Cardiac septum (tissue), 1 donor: ENCODE measurements at regions not wholly inside any gene's neighbourhood (a gene's known extent, or its start where the extent isn't known, plus 50 kb on each side); places are given as distances from the start of the nearest gene placed in this dataset.
"Not testable (repeated sequence)": the region's sequence is repeated elsewhere in the genome, so short reads cannot be mapped to it uniquely, and the experiment has no call there.

ENCODE experiments used
- DNase-seq: peaks from one replicate; pipeline ENCODE4 v3.0.0-alpha.2; 2020; ENCODE audit warnings: low spot score
- intact Hi-C: fragments of 100-400 bp; cut with DNase I; formaldehyde crosslinking; loops from one replicate; pipeline ENCODE4 v1.14.0; 2022
- donor health status: DM: no; HTN: no; CAD: no.

GRCh38 chr10:109809954-109810353 lies 113.4 kb downstream of the XPNPEP1 start:
- DNase-seq, intact Hi-C loops: not testable (repeated sequence)

DNA sequence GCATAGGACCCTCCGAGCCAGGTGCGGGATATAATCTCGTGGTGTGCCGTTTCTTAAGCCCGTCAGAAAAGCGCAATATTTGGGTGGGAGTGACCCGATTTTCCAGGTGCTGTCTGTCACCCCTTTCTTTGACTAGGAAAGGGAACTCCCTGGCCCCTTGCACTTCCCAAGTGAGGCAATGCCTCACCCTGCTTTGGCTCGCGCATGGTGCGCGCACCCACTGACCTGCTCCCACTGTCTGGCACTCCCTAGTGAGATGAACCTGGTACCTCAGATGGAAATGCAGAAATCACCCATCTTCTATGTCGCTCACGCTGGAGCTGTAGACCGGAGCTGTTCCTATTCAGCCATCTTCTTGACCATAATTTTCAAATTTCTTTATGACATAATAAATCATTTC lies 122.1 kb downstream of the XPNPEP1 start:
- intact Hi-C loops, DNase-seq: not testable (repeated sequence)

GRCh38 chr10:109790647-109791046 lies 132.7 kb downstream of the XPNPEP1 start:
- intact Hi-C loops, result no loop called here
- no peak for DNase-seq

GRCh38 chr10:109784236-109784635 lies 139.1 kb downstream of the XPNPEP1 start:
- no peak for DNase-seq
- intact Hi-C loops, result no loop called here

DNA sequence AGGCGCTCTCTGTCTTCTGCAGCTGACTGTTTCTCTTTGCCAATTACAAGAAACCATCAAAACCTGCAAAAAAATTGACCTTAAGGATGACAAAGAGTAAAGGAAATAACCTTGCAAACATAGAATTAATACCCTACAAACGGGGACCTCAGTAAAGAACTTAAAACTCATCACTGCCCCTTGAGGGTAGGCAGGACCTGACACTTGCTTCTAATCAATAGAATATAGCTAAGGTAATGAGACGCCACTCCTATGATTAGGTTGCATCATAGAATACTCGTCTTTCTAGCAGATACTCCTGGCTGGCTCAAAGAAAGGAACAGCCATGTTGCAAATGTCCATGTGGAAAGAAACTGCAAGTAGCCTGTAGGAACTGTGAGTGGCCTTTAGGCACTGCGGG lies 140.0 kb downstream of the XPNPEP1 start:
- intact Hi-C loops, result no loop called here
- DNase-seq, result no peak

- intact Hi-C loops, result no loop called here
- DNase-seq, result no peak
Observed at GRCh38 chr10:109780997-109781396, 142.3 kb downstream of the XPNPEP1 start.

DNA sequence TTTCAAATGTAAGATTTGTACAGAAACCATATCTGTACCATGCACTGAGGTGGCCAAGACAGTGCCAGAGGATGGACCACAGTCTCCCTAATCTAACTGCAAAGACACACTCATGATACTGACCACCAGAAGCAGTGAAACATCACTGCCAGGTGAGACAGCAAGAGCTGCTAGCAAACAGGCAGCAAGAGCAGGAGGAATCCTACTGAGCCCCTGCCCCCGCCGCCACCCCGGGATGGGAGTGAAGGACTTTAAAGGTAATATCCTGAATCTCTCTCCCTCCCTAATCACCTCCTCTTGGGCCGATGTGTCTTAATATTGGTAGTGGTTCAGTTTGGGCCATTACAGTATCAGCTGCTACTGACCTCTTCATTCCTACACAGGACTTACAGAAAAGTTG lies 144.3 kb downstream of the XPNPEP1 start:
- no peak for DNase-seq
- intact Hi-C loops, result no loop called here

DNA sequence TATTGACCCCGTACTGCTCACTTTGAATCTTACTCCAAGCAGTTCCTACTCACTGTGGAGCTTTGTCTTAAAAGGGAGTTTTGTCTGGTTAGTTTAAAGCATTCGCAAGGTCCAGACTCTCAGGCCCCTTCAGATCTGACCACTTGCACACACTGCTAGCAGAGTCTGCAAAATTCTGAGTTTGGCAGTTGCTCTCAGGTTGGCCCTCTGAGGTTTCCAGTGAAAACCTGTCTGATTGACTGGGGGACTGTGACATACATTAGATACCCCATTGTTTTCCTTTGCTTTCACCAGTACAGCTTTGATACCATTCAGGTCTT lies 149.2 kb downstream of the XPNPEP1 start:
- no peak for DNase-seq
- intact Hi-C loops, result no loop called here

DNA sequence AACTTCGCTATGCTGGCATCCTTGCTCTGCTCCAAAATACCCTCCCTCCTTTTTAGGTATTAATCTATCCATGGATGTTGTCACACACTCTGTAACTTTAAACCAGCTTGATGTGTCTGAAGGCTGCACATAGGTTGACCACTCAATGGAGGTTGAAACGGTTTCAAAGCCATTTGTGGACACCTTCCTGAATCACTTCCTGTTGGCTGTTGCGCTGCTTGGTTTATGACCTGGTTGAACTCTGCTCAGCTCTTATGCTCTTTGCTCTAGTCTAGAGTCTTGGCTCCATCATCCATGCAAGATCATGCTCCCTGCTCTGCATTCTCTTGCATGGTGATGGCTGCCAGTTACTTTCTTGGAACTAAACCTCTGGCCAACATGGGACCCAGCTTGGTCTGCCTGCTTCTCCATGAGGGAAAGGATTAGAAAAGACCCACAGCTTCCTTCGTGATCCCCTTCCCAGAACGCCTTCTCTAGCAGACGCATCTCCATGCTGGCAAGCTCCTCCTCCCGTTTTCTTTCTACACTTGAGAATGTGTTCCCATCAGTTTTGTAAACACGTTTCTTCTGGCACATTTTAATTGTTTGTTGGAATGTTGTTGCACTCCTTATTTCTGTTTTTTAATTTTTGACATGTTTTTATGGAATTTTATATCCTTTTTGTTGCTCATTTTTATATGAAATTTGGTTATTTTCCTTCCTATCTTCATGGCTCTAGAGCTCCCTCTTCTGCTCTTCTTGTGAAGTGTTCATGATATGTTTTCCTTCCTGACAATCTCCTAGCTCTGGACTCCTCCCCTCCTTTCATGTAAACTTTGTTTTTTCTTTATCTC lies 149.8 kb downstream of the XPNPEP1 start:
- intact Hi-C loops, result no loop called here
- DNase-seq, result no peak

DNA sequence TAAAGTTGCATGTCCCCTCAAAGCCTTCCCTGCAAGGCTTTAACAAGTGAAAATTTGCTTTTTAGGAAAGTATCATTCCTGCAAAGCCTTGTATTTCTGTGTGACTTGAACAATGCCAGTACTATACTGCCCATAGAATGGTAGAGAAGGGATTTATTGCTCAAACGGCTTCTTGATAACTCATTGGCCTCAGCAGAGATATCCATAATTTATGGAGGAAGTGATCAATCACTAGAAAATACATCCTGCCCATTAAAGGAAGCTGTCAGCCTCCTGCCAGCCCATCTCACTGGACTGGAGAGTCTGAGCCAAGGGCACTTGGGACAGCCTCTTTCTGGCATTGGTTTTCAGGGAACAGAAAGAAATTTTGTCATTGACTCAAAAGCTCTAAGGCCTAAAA lies 152.6 kb downstream of the XPNPEP1 start:
- DNase-seq, result no peak
- intact Hi-C loops, result no loop called here

DNA sequence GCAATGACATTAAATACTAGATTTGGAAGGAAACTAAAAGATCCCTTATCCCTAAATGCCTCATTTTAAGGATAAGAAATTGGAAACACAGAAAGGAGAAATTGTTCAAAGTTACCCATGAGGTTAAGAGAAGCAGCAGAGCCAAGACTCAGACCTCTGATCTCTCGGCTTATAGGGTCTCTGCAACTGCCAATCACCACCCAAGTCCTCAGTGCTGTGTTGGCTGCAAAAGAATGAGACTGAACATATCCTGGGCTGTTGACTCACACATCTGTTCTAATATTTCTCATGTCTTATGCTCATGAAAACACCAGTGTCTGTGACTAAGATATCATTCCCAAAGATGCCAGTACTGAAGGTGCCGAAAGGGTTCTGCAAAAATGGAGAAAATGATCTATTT lies 153.3 kb downstream of the XPNPEP1 start:
- intact Hi-C loops, result no loop called here
- DNase-seq, result no peak

- no peak for DNase-seq
- intact Hi-C loops, result no loop called here
Observed at GRCh38 chr10:109765838-109766237, 157.5 kb downstream of the XPNPEP1 start.

DNA sequence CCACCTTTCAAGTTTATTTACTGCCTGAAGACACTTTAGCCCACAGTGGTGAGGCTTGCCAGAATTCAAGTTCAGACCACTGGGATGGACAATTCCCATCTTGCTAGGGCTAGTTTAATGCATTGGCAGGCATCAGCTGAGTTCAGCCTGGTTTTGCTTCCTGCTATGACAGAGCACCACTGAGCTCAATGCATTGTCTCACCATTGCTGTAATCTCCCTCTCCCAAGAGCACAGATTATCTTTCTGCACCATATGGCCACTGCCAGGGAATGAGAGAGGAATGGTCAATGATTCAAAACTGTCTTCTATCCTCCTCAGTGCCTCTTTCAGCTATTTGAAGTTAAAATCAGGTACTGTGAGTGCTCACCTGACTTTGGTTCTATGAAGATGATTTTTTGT lies 160.8 kb downstream of the XPNPEP1 start:
- intact Hi-C loops, result no loop called here
- no peak for DNase-seq

DNA sequence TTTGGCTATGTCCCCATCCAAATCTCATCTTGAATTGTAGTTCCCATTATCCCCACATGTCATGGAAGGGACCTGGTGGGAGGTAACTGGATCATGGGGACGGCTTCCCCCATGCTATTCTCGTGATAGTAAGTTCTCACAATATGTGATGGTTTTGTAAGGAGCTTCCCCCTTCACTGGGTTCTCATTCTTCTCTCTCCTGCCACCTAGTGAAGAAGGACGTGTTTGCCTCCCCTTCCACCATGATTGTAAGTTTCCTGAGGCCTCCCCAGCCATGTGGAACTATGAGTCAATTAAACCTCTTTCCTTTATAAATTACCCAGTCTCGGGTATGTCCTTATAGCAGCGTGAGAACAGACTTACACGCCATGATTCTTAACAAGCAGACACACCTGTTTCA lies 165.6 kb downstream of the XPNPEP1 start:
- intact Hi-C loops, result not testable (repeated sequence)

DNA sequence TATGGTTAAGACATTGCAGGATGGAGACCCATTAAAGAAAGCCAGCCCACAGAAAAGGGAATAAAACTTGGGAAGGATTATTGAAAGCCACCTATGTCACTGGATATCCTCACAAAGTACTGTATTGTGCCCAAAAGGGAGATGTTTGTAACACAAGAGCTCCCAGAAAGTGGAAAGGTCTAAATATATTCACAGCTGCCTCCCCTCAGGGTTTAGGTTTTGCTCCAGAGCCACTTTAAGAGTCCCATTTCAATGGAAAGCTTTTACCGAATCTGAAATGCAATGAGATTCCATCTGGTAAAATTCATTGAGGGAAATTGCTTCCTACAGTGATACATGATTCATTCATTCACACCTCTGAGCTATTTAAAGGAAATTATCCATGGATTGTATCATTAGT lies 176.4 kb downstream of the XPNPEP1 start:
- intact Hi-C loops, result no loop called here
- DNase-seq, result no peak

More for the DNA sequence above, 165.6 kb downstream of the XPNPEP1 start:
- not testable (repeated sequence) for DNase-seq

GRCh38 chr10:109744020-109744419 lies 179.3 kb downstream of the XPNPEP1 start:
- DNase-seq, result no peak
- intact Hi-C loops, result no loop called here

DNA sequence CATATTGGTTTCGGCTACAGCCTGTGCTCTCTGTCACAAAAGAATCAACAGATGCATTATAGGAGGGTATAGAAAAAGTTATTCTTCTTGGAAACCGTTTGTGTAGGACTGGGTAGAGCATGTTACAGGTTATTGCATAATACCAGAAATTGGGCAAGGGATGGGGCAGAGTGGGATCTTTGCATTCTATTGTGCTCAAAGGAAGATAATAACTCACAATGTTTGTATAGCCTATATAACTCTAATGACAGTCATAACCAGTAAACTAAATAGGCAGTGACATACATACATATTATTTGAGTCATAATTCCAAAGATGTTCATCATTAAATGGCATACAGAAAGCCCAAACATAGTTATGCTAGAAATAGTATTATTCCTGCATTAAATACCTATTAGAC lies 179.7 kb downstream of the XPNPEP1 start:
- intact Hi-C loops, result no loop called here

GRCh38 chr10:109743146-109743545 lies 180.2 kb downstream of the XPNPEP1 start:
- intact Hi-C loops, result no loop called here
- no peak for DNase-seq

More for the DNA sequence above, 179.7 kb downstream of the XPNPEP1 start:
- DNase-seq, result no peak

DNA sequence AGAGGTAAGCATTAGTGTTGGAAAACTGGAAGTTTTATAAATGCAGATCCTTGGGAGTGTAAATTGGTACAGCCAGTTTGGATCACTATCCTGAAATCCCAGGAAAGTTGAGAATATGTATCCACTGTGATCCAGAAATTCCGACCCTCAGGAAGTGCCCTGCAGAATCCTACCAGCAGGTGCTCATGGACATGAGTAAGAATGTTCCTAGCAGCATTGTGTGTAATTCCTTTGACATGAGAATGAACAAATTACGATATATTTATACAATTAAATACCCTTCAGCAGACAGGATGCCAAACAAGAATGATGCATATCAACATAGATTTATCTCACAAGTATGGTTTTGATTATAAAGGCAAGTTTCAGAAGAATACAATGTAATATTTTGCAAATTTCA lies 181.6 kb downstream of the XPNPEP1 start:
- intact Hi-C loops, result no loop called here

GRCh38 chr10:109740436-109740835 lies 182.9 kb downstream of the XPNPEP1 start:
- no peak for DNase-seq
- intact Hi-C loops, result no loop called here

More for the DNA sequence above, 181.6 kb downstream of the XPNPEP1 start:
- DNase-seq, result no peak

DNA sequence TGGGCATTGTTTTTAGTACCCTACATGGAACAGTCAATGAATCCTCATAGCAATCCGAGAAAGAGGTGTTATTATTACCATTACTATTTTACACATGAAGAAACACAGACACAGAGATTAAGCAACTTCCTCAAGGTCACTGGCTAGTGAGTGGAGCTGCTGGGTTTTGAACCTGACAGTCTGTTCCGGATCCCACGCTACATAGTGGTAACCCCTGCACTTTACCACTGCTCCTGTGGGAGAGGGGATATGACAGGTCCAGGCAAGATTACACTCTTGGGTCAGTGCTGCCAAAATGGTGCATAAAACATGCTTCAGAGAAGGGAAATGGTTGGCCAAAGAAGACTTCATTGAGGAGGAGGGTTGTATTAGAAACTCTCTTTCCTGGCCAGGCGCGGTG lies 185.7 kb downstream of the XPNPEP1 start:
- DNase-seq, result no peak
- intact Hi-C loops, result no loop called here

DNA sequence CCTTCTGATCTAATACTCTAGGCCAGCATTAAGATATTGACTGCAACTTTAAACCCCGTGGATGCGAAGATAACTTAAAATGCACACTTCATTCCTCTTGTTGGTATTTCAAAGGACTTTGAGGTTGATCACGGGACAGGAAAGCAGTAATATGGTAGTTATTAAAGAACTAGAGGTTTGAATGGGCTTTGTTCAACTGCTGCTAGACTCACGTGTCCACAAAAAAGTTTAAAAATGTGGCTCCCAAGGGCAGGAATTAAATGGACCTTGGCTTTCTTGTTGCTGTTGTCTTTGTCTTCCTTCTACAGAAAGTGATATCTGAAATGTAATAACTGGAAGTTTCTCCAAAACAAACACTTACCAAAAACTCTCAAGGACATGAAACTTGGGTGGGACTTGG lies 186.3 kb downstream of the XPNPEP1 start:
- no peak for DNase-seq
- intact Hi-C loops, result no loop called here
